Uterus (tissue), 2 donors: ENCODE measurements at regions not wholly inside any gene's neighbourhood (a gene's known extent, or its start where the extent isn't known, plus 50 kb on each side); places are given as distances from the start of the nearest gene placed in this dataset.

Source experiments
- CTCF ChIP-seq, 4 experiments: fragments of 200-600 bp in 2 of 4; fragments of 450-650 bp in 2 of 4; sonication (generic) in 2 of 4; IDR thresholded peaks; one replicate each; pipeline ENCODE4 v1.5.1; 2016 to 2019; ENCODE audit warnings: antibody characterized with exemption in 4 of 4, mild to moderate bottlenecking in 2 of 4, moderate library complexity in 1 of 4
- POLR2A ChIP-seq, 2 donors: fragments of 450-650 bp; IDR thresholded peaks; one replicate each; pipeline ENCODE4 v1.6.1; 2016; ENCODE audit warnings: antibody characterized with exemption in 2 of 2, mild to moderate bottlenecking in 1 of 2, moderate library complexity in 1 of 2

GRCh38 chr3:159616234-159616825 lies 372.3 kb upstream of the IL12A start:
- TF ChIP-seq CTCF (IDR thresholded peaks at IDR 0.05), result peak; percentile 38 to 54 (median 48)
- TF ChIP-seq POLR2A (IDR thresholded peaks at IDR 0.05), result no peak
